Upper lobe of right lung (tissue), 1 donor: ENCODE measurements at regions not wholly inside any gene's neighbourhood (a gene's known extent, or its start where the extent isn't known, plus 50 kb on each side); places are given as distances from the start of the nearest gene placed in this dataset.
"Not testable (repeated sequence)": the region's sequence is repeated elsewhere in the genome, so short reads cannot be mapped to it uniquely, and the experiment has no call there.

Experiments
- ATAC-seq: fragments of 200-7000 bp; cut with Tn5 transposase; one replicate; pipeline ENCODE4 v1.9.1; 2020; ENCODE audit warnings: mild to moderate bottlenecking, moderate library complexity
- DNase-seq: peaks from one replicate; pipeline ENCODE4 v3.0.0-alpha.2; 2020
- H3K27ac ChIP-seq: fragments of 200-600 bp; one replicate; pipeline ENCODE4 v1.8.0; 2022
- H3K27me3 ChIP-seq: fragments of 200-600 bp; one replicate; pipeline ENCODE4 v1.8.0; 2022; ENCODE audit warnings: mild to moderate bottlenecking
- H3K36me3 ChIP-seq: fragments of 200-600 bp; one replicate; pipeline ENCODE4 v1.8.0; 2022
- H3K4me1 ChIP-seq: fragments of 200-600 bp; one replicate; pipeline ENCODE4 v1.8.0; 2022
- H3K4me3 ChIP-seq: fragments of 200-600 bp; one replicate; pipeline ENCODE4 v1.8.0; 2022; ENCODE audit warnings: mild to moderate bottlenecking
- H3K9me3 ChIP-seq: fragments of 200-600 bp; one replicate; pipeline ENCODE4 v1.8.0; 2022
- intact Hi-C: fragments of 100-400 bp; cut with DNase I; formaldehyde crosslinking; loops from one replicate; pipeline ENCODE4 v1.11.0; 2022
- TF ChIP-seq, protein P1 (sequence below): fragments of 200-600 bp; IDR thresholded peaks from one replicate; pipeline ENCODE4 v1.8.0; 2022; ENCODE audit warnings: antibody characterized with exemption
- donor health status: DM: no; HTN: yes; CAD: no; lungs with severe emphysema.

DNA sequence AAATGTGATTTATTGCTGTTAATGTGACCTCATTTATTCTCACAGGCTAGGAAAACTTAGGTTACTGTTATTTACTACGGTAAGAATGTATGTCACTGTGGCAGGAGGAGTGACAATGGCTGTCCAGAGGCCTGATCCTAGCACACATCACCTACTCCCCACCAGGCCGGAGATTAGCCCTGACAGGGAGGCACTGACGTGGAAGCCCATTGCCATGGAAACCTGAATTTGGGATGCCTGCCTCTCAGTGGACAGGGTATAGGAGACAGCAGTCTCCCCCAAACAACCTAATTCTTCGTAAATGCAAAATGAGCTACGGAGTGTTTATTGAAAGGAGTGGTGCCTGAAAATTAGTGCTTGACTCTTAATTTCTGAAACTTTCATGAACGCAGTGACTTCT is 87.6 kb upstream of the SMARCA2 start:
- no peak overlapping the region for H3K4me3 ChIP-seq
- no peaks in the 10 kb centered on the region for H3K9me3 ChIP-seq
- ATAC-seq (no peak), DNase-seq (no peak)
- H3K27ac ChIP-seq, result no peak overlapping the region
- intact Hi-C loops, result no loop called here
- H3K4me1 ChIP-seq, result no peaks in the 10 kb centered on the region
- TF ChIP-seq, protein P1, sequence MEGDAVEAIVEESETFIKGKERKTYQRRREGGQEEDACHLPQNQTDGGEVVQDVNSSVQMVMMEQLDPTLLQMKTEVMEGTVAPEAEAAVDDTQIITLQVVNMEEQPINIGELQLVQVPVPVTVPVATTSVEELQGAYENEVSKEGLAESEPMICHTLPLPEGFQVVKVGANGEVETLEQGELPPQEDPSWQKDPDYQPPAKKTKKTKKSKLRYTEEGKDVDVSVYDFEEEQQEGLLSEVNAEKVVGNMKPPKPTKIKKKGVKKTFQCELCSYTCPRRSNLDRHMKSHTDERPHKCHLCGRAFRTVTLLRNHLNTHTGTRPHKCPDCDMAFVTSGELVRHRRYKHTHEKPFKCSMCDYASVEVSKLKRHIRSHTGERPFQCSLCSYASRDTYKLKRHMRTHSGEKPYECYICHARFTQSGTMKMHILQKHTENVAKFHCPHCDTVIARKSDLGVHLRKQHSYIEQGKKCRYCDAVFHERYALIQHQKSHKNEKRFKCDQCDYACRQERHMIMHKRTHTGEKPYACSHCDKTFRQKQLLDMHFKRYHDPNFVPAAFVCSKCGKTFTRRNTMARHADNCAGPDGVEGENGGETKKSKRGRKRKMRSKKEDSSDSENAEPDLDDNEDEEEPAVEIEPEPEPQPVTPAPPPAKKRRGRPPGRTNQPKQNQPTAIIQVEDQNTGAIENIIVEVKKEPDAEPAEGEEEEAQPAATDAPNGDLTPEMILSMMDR, result no peak
- no peaks in the 10 kb centered on the region for H3K36me3 ChIP-seq
- no peaks in the 10 kb centered on the region for H3K27me3 ChIP-seq

DNA sequence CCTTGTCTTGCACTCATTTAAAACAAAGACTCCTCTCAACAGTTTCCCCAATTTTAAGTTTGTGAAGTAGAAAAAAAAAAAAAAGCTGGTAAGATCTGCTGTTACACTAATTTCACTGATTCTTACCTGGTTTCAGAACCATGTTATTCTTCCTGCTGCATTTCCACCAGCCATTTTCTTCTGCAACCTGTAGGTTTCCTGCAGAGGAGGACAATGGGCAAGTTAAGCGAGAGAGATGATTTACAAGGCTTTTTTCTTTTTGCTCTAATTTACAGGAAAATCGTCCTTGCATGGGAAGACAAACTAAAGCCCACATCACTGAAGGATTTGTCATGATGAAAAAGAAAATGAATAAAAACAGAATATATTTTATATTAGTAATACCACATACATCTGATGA is 86.0 kb upstream of the SMARCA2 start:
- TF ChIP-seq, protein P1, result no peak
- no peaks in the 10 kb centered on the region for H3K4me1 ChIP-seq
- no peak for DNase-seq
- H3K9me3 ChIP-seq, result no peaks in the 10 kb centered on the region
- no peak overlapping the region for H3K27ac ChIP-seq
- intact Hi-C loops, result no loop called here
- H3K36me3 ChIP-seq, result no peaks in the 10 kb centered on the region
- H3K4me3 ChIP-seq, result no peak overlapping the region
- no peak for ATAC-seq
- H3K27me3 ChIP-seq, result no peaks in the 10 kb centered on the region

DNA sequence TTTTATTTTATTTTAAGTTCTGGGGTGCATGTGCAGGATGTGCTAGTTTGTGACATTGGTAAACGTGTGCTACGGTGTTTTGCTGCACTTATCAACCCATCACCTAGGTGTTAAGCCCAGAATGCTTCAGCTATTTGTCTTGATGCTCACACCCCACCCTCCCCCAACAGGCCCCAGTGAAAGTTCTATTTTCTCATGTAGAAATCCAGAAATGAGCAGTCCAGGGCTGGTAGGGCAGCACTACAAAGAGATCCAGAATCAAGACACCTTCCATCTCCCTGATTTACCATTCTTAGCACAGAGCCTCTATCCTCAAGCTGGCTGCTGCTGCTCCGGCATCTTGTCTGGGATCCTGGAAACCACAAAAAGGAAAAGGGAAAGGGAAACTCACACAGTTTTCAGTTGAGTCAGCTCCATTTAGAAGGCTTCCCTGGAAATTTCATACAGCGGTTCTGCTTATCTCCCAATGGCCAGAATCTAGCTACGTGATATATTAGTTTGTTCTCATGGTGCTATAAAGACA is 85.4 kb upstream of the SMARCA2 start:
- no peak overlapping the region for H3K27ac ChIP-seq
- no peaks in the 10 kb centered on the region for H3K4me1 ChIP-seq
- intact Hi-C loops, result no loop called here
- no peaks in the 10 kb centered on the region for H3K36me3 ChIP-seq
- DNase-seq (no peak), ATAC-seq (no peak)
- no peaks in the 10 kb centered on the region for H3K27me3 ChIP-seq
- TF ChIP-seq, protein P1, result no peak
- no peaks in the 10 kb centered on the region for H3K9me3 ChIP-seq
- H3K4me3 ChIP-seq, result no peak overlapping the region

DNA sequence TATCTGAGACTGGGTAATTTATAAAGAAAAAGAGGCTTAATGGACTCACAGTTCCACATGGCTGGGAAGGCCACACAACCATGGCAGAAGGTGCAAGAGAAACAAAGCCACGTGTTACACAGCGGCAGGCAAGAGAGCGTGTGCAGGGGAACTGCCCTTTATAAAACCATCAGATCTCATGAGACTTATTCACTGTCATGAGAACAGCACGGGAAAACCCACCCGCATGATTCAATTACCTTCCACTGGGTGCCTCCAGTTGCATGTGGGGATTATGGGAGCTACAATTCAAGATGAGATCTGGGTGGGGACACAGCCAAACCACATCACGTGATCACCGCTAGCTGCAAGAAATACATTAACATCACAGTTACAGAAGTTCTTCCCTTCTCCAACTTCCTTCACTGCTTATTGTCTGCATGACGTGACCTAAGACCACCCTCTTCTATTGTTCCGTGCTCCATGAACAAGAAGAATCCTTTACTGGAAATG is 84.9 kb upstream of the SMARCA2 start:
- H3K4me1 ChIP-seq, H3K36me3 ChIP-seq, ATAC-seq, H3K9me3 ChIP-seq, DNase-seq, H3K27me3 ChIP-seq, H3K4me3 ChIP-seq, intact Hi-C loops, H3K27ac ChIP-seq: not testable (repeated sequence)

DNA sequence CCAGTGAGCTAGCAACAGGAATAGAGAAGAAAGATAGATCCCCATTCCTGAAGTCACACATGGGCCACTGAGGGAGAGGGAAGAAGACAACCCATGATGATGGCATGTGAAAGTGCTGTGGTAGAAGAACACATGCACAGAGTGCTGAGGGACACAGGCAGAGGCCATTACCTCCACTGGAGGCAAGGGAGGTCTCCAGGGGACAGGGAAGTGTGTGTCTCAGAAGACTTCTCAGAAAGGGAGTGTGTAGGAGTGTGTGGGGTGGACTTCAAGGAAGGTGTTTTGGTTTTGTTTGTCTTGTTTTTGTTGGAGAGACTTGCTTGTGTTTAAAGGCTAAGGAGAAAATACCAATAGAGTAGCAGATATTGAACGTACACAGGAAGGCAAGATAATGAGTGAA is 77.0 kb upstream of the SMARCA2 start:
- TF ChIP-seq, protein P1, result no peak
- H3K4me1 ChIP-seq, result no peaks in the 10 kb centered on the region
- H3K36me3 ChIP-seq, result no peaks in the 10 kb centered on the region
- intact Hi-C loops, result no loop called here
- H3K4me3 ChIP-seq, result no peak overlapping the region
- H3K27ac ChIP-seq, result no peak overlapping the region
- no peaks in the 10 kb centered on the region for H3K9me3 ChIP-seq
- DNase-seq (no peak), ATAC-seq (peak; percentile 36)
- H3K27me3 ChIP-seq, result no peaks in the 10 kb centered on the region

DNA sequence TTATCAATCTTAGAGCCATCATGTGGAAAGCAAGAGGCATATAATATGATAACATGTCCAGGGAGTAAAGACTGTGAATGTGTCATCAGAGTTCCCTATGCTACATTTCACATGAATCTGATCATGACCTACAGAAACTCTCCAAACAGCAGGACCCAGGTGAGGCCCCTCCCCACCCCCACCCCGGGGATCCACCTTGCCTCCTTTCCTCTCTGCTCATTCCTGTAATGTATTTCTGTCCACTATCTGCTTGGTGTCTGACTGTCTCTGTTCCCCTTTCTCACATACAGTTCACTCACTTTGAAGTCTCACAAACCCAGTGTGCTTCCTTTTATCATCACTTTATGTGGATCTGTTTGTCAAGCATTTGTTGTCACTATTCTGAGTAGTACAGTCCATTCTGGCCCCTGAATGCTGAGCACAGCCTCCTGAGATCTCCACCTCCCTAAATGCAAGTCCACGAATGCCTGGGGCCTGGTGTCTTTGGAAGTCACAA is 76.4 kb upstream of the SMARCA2 start:
- intact Hi-C loops, result no loop called here
- H3K36me3 ChIP-seq, result no peaks in the 10 kb centered on the region
- TF ChIP-seq, protein P1, result no peak

More for the DNA sequence above, 76.4 kb upstream of the SMARCA2 start:
- DNase-seq (no peak), ATAC-seq (no peak)
- Histone ChIP-seq H3K4me3 (no peak overlapping the region), H3K27ac (no peak overlapping the region), H3K27me3 (no peaks in the 10 kb centered on the region), H3K4me1 (no peaks in the 10 kb centered on the region), H3K9me3 (no peaks in the 10 kb centered on the region)
